NB4 (cell line): ENCODE measurements at regions not wholly inside any gene's neighbourhood (a gene's known extent, or its start where the extent isn't known, plus 50 kb on each side); places are given as distances from the start of the nearest gene placed in this dataset.
A peak's percentile ranks its signal among the peaks of the same experiment; 100 is the strongest.

ENCODE experiments used
- DNase-seq: peaks from one replicate; pipeline ENCODE4 v3.0.0; 2010; ENCODE audit warnings: low read depth
- H3K4me3 ChIP-seq: one replicate; pipeline ENCODE4 v1.5.1; 2011; ENCODE audit warnings: mild to moderate bottlenecking, low read depth, low read length, moderate library complexity
- MAX ChIP-seq: IDR thresholded peaks from 2 replicates; pipeline ENCODE4 v1.6.1; 2011; ENCODE audit warnings: low read depth, low read length
- MYC ChIP-seq: IDR thresholded peaks from 2 replicates; pipeline ENCODE4 v1.6.1; 2011; ENCODE audit warnings: low read depth, low read length
- POLR2A ChIP-seq: IDR thresholded peaks from 2 replicates; pipeline ENCODE4 v1.6.1; 2011; ENCODE audit warnings: mild to moderate bottlenecking; ENCODE audit not compliant: insufficient read length; ENCODE audit errors: extremely low read depth
- TF ChIP-seq, protein P1 (sequence below): IDR thresholded peaks from one replicate; pipeline ENCODE4 v1.5.1; 2012; ENCODE audit warnings: low read depth, low read length

- DNase-seq = no peak
- no peak overlapping the region for H3K4me3 ChIP-seq
- TF ChIP-seq, protein P1, sequence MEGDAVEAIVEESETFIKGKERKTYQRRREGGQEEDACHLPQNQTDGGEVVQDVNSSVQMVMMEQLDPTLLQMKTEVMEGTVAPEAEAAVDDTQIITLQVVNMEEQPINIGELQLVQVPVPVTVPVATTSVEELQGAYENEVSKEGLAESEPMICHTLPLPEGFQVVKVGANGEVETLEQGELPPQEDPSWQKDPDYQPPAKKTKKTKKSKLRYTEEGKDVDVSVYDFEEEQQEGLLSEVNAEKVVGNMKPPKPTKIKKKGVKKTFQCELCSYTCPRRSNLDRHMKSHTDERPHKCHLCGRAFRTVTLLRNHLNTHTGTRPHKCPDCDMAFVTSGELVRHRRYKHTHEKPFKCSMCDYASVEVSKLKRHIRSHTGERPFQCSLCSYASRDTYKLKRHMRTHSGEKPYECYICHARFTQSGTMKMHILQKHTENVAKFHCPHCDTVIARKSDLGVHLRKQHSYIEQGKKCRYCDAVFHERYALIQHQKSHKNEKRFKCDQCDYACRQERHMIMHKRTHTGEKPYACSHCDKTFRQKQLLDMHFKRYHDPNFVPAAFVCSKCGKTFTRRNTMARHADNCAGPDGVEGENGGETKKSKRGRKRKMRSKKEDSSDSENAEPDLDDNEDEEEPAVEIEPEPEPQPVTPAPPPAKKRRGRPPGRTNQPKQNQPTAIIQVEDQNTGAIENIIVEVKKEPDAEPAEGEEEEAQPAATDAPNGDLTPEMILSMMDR = no peak
- TF ChIP-seq MYC (no peak), MAX (no peak), POLR2A (no peak)
Observed at GRCh38 chr2:107582487-107582886, 244.2 kb upstream of the RGPD4 start.

- H3K4me3 ChIP-seq = no peak overlapping the region
- TF ChIP-seq MYC = no peak
- TF ChIP-seq, protein P1 = no peak
- TF ChIP-seq MAX = no peak
- no peak for TF ChIP-seq POLR2A
- no peak for DNase-seq
Observed at GRCh38 chr2:107584577-107584976, 242.1 kb upstream of the RGPD4 start.

- TF ChIP-seq MAX (no peak), MYC (no peak), POLR2A (no peak)
- TF ChIP-seq, protein P1 = no peak
- peak; percentile 38 for DNase-seq
- H3K4me3 ChIP-seq = no peak overlapping the region
Observed at GRCh38 chr2:107585851-107586250, 240.8 kb upstream of the RGPD4 start.

- DNase-seq = no peak
- no peak overlapping the region for H3K4me3 ChIP-seq
- TF ChIP-seq MAX (no peak), POLR2A (no peak), MYC (no peak)
- TF ChIP-seq, protein P1 = no peak
Observed at GRCh38 chr2:107588181-107588580, 238.5 kb upstream of the RGPD4 start.

DNA sequence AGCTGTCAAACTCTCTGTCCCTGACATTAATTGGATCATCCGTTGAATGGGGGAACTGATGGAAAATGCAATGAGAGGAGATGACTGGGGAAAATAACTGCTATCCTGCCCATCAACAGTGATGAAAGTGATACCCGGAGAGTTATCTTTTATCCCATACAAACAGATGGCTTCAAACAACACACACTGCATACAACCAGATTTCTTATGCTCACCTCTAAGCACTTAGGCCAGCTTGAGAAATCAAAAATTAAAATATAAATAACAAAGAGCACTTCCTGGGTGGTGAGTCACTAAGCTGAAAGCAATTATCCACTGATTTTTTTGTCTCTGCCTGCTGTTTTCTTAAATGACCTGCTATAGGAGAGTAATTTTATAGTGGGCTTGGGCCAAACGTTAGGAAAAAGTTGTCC, 237.6 kb upstream of the RGPD4 start:
- no peak for TF ChIP-seq MAX
- no peak for TF ChIP-seq MYC
- H3K4me3 ChIP-seq = no peak overlapping the region
- no peak for DNase-seq

GRCh38 chr2:107591561-107592279, 235.0 kb upstream of the RGPD4 start:
- no peak for TF ChIP-seq MYC
- TF ChIP-seq MAX = no peak
- TF ChIP-seq POLR2A = no peak
- TF ChIP-seq, protein P1 = no peak
- H3K4me3 ChIP-seq = no peak overlapping the region
- no peak for DNase-seq
